NCI-H226 (cell line): ENCODE measurements at regions not wholly inside any gene's neighbourhood (a gene's known extent, or its start where the extent isn't known, plus 50 kb on each side); places are given as distances from the start of the nearest gene placed in this dataset.

Experiments
- DNase-seq: peaks from one replicate; pipeline ENCODE4 v3.0.0-alpha.2; 2015

DNA sequence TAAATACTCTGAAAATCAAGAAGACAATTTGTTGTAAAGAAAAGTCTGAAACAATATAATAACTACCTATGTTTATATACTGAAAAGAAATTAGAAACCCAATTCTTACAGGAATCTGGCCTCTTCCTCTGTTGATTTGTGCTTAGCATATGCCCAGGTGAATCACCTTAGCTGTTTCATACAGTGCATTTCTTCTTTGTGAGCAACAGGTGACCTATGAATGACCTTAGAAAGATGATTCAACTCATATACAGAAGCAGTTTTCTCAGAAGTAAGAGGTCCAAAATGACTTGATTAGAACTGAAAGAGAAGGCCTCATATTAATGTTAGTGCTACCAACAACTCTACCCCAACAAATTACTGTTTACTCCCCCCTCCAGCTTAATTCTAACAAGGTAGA, 419.5 kb upstream of the ID4 start:
- DNase-seq: peak; percentile 86

DNA sequence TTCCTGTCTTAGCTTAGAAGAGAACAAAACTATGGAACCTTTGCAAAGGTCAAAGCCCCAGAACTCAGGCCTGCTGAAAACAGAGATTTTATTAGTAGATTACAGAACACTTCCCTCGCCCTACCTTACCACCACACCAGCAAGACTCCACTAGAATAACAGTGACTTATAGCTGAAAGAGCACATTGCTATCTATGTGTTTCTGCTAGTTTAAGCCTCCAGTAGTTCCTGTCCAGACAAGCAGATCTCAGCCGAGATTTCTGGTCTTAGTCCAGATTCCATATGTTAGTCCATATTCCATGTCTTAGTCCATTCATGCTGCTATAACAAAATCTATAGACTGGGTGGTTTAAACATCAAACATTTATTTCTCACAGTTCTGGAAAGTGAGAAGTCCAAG, 412.3 kb upstream of the ID4 start:
- no peak for DNase-seq

DNA sequence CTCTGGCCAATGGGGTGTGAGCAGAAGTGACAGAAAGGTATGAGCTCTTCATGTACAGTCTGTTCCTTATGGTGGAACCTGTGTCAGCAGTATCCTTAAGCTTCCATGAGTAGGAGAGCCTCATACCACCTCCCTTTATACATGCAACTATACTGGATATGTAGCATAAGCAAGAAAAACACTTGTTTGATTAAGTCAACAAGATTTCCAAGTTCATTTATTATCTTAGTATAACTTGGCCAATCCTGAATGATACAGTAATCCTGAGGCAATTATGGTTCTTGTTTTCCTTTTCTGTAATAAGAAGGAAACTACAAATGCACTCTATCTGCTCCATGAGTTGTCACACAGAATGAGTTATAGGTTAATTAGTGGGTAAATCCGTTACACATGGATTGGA, 409.6 kb upstream of the ID4 start:
- DNase-seq: no peak

DNA sequence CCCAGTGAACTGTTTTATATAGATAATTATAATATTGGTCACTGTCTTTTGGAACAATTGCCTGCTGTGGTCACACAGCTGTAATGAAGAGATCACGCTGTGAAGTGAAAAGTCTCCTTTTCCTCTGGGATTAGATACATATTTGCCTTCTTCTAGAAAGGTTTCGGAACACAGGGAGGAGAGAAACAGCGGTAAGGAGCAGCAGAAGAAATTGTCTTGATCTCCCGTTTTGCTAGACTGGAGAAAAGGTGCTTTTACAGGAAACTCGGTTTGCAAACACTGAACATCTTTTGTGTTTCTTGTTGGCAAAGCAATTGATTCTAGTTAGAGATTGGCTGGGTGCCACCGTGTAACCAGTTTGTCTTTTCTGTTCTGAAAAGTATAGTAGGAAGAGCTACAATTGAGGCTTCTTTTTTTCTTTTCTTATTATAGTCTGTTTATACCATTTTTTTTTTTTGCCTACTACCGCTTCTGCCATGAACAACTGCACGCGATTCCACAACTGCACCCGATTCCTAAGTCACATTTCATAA, 404.1 kb upstream of the ID4 start:
- DNase-seq: no peak

DNA sequence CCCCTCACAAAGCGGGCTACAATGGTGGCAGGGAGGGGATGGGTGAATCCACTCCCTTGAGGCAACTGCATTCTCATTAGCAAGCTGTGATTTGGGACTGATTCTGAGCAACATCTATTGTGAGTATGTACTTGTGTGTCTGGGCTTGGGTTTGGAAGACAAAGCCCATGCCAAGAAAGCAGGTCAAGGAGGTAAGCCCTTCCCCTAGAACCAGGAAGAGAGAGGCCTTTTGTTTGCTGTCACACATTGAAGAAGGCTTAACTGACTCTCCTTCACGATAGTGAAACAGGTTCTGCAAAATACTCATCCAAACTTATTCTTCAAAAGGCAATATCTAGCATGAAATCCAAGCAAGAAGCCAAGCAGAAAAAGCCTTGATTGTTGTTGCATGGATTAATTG, 403.1 kb upstream of the ID4 start:
- DNase-seq: no peak

DNA sequence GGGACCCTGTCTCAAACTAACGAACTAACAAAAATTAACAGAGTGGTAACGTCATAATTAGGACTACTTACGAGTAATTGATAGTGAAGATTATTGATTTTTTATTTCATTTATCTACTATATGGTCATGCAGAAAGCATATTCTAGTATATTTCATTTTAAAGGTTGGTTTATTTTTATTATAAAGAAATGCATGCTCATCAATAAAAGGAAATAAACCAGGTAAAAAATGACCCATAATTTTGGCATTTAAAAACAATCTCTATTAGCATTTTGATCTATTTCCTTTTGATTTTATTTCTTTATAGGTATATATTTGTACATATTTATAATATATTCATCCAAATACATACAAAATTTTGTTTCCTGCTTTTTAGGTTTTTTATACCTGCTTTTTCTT, 401.4 kb upstream of the ID4 start:
- DNase-seq: no peak

DNA sequence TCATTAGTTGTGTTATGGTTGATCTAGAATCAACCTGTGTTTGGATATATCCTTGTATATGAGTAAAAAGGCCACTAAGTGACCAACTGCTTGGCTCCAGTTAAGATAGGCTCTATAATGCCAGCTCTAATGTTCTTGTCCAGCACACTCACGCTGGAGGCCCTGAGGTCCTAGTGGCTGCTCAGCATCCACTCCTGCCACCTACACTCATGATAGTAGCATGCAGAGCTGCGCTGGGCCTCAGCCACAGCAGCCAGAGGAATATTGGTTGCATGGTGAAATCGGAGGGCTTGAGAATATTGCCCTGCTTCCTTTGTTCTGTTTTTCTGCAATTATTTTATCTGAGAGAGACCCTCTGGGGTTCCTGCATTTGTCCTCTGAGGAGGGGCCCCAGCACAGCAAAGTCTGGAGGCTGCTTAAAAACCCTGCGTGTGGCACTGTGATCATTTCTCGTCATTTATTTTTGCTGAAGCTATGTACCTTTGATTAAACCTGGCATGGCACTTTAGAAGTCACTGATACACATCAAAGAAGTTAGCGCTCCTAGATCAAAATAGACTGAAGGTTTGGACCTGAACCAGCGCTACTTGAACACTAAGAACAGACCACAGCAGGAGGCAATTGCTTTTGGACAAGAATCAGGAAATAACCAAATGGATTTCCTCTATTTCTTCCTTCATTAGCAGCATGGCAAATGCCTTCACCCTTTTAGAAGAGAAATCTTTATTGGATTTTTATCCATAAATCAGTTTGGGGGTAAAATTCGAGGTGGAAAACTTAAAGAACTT, 398.4 kb upstream of the ID4 start:
- DNase-seq: no peak

DNA sequence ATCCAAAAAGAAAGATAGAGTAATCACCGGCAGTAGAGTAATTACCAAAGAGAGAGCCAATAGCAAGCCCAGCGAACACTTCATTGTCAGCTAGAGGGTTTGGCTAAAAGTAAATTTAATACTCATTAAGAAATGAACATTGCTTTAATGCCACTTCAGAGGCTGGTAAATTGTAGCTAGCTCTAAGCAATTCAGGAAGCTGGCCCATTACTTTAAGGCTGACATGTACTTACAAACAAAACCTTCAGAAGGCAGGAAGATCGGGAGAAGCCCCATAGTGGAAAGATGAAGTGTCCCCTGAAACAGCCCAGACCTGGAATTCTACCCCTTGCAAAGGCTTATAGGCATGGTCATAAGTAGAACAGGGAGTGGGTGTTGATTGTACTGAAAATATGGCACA, 396.6 kb upstream of the ID4 start:
- DNase-seq: no peak

DNA sequence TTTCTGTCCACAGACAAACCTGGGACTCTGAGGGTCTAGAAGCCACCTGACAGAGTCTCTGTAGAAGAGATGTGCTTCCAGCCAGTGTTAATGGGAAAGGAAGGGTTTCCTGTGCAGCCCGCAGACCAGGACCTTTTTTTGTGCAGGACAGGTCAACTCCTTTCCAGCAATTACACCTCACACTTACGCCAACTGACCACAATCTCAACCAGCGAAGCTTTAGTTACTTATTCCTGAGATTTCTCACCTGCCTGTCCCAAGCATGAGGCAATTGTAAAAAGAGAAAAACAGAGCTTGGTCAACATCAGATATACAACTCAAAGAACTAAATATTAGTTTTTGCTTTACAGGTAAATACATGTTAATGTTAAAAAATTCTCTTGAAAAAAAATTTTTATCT, 393.8 kb upstream of the ID4 start:
- no peak for DNase-seq

DNA sequence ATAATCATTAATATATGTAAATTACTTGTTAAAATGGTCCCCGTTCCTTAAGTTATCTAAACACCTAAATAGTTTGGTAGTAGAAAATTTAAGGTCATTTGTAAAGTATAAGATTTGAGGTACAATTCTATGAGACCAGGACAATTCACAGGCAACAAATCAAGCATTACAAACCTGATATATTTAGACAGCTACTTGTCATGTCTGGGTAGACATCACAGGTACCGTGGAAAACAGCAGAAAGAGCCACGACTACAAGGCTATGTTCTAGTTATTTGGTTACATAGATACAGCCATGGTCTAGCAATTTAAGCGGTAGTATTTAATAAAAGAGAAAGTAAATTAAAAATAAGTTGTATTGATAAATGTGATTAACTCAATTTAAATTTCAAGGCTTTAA, 393.1 kb upstream of the ID4 start:
- DNase-seq: no peak

DNA sequence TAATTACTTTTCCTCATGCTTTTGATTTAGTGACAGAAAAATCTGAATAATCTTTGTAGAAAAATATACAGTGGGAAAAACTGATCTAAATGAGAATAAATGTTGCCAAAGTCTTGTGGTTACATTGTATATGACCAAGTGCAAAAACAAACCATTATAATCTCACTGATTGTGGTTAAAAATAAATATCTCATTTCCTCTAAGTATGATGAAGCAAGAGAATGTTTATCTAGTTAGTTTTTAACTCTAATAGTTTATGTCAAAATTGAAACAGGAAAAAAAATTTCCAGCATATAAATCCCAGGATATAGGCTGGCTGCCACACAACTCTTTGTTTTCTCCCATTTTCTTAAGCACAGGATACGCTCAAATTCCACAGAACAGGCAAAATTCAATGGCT, 392.7 kb upstream of the ID4 start:
- peak; percentile 15 for DNase-seq

DNA sequence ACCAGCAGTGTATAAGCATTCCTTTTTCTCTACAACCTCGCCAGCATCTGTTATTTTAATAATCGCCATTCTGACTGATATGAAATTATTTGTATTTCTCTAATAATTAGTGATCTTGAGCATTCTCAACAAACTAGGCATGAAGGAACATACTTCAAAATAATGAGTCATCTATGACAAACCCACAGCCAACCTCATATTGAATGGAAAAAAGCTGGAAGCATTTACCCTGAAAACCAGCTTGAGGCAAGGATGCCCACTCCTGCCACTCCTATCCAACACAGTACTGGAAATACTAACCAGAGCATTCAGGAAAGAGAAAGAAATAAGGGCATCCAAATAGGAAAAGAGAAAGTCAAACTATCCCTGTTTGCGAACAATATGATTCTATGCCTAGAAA, 390.6 kb upstream of the ID4 start:
- DNase-seq: peak; percentile 20

DNA sequence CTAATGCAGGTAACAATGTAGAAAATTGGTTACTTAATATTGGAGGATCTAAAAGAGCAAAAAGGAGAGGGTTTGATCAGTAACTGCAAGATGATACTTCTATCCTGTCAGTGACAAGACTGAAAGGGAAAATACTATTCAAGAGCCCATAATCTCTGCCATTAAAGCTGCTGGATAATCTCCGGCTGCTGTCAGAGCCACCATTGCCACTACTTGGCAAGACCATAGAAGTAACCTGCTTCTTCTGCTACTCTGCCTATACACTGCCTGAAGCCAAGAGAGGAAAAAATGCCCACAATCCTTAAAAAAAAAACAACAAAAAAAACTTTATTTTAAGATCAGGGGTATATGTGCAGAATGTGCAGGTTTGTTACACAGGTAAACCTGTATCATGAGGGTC, 386.5 kb upstream of the ID4 start:
- DNase-seq: no peak

DNA sequence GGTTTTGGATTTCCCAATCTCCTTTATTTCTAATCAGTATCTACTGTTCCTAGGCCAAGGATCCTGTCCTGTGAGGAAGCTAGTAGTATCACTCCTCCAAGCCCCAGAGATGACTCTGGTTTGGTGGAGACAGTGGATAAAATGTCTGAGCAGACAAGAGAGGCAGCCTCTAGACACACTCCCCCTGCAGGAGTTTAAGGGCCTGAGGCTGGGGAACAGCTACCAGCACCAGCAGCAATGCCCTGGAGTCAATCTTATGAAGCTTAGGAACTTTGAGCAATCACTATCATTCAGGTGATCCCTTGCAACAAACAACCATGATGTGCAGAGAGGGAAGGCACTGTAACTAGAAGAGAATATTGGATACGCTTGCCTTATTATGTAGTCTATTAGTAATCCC, 384.7 kb upstream of the ID4 start:
- DNase-seq: peak; percentile 16

DNA sequence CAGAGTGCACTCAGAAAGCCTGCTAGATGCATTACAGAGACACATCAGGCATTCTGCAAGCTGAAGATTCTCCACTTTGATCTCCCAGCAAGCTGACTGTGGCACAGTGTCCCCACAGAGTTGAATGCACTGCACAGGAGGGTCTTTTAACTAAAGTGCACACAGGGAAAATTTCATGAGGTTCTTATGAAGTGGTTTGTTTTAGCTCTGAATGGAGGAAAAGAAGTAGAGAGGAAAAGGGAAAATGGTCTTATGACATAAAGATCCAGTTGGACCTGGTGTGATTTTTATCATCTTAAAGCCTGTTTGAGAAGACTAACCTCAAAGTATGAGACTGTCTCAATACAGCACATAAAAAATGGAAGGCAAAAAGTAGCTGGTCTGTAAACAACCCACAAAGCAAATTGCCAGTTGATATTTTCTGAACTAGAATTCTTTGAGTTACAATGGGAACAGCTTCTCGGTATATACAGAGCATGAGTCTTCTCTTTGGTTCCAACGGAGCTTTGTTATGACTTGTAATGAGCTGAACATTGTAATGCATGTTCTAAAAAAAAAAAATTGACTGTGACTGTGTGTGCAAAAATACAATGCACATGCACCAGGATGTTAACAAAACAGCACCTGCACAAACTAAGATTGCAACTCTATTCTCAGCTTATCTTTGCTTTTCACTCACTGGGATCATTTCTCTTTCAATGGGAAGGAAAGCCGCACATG, 383.0 kb upstream of the ID4 start:
- no peak for DNase-seq

DNA sequence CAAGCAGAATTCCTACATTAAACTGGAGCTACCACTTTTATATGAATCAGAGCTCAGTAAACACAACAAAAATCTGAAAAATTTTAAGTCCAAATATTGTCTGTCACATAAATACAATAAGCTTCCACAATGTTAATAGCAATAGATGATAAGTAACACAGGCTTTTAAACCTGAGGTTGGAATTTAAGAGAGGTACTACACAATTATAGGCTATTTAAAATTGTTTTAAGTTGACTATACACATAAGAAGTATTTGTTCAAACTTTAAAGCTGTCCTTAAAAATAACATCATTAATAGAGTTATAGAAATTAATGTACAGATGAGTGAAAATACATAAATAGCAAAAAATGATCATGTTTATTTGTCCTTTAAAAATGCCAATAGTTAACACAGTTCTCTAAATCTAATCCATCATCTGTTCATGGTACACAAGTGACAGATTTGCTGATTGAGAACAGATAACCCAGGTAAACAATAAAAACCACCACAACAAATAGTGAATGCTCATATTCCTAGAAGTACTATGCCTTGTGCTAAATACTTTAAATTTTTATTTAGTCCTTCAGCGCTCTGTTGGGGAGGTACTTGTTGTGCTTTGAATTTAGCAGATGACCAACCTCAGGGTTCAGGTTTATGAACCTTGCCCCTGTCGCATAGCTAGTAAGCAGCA, 382.3 kb upstream of the ID4 start:
- DNase-seq: no peak

DNA sequence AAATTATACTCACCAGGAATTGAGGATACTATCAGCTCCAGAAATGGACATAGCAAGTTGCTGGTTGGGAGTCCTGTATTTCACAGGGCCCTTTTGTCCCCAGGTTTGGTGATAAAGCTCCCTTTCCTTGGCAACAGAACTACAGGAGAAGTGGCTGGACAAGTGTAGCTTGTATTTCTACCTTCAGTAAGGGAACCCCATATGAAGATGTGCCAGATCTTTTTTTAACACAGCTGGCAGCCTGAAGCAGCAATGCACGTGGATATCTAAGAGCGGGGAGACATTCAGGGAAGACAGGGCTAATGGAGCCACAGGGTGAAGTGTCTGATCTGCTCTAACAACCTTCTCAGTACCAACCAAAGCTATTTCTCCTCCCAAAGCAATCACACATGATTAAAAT, 373.9 kb upstream of the ID4 start:
- DNase-seq: no peak

DNA sequence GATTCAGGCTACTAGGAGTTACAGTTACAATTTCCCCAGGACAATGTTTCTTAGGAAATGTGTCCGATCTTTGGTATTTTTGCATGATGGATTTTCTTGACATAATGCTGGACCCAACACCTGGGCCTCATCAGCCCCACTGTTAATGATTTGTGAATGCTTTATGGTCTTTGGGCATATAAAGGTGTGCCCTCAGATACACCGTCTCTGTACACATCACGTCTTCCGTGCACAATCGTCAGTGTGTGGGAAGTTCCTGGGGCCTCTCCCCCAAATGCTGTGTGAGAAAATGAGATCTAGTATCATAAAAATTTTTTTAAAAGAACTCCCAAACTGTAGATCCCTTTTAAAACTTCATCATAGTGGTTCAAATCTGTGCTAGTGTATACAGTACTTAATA, 373.2 kb upstream of the ID4 start:
- DNase-seq: no peak

DNA sequence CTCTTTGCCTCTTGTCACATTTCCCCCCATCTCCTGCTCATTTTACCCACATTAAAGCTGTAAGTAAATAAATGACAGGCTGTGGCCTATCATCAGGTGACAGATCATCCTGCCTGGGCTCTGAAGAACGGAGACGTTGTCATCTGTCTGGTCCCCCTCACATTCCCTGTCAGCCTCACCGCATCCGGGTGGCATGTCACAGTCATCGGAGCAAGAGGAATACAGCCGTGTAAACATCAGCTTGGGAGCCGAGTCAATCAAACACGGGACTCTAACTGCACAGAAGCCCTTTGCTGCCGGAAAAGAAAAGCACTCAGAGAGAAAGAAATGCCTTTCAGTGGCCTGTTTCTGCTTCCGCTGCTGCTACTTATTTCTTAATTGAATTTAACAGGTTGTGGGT, 371.9 kb upstream of the ID4 start:
- no peak for DNase-seq

DNA sequence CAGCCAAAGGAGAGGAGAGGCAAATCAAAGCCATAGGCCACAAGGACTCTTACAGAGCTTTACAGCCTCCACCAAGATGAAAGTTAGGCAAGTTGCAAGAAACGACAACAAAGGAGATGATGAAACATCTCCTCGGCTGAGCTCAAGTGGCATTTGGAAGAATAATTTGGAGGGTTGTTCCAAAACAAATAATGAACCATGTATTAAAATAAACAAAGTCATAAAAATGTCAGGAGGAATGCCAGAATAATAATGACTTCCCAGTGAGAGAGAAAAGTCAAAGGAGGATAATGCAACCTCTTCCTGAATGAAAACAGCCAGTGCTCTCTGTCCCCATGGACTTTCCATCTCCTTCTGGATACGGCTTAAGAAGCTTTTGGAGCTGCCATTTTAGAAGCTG, 371.4 kb upstream of the ID4 start:
- DNase-seq: no peak

DNA sequence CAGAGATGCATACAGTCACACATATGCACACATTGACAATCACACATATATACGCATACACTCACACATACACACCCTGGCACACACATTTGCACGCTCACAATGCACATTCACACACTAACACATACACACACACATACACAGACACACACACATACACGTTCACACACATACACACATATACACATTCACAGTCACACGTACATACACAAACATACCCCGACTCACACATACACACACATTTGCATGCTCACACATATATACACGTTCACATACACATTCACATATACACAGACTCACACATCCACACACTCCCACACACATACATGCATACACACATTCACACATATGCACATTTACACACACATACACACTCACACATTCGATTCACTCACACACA, 366.8 kb upstream of the ID4 start:
- DNase-seq: no peak

DNA sequence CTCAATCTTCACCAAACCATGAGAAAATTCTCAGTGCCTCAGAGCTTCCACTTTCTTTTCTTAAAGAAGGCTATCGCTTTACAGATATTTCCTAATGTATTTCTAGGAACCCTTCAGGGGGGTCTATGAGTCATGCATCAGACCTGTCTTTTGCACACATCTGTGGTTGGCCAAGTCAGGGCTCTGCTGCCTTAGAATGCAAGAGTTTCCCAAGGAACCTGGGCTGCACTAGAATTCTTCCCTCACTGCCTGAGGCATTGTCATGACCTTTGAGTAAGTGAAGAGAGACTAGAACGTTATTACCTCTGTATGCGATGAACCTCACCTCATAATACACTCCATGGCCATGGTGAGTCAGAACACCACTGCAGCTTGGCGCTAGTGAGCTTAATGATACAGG, 365.0 kb upstream of the ID4 start:
- peak; percentile 100 for DNase-seq

DNA sequence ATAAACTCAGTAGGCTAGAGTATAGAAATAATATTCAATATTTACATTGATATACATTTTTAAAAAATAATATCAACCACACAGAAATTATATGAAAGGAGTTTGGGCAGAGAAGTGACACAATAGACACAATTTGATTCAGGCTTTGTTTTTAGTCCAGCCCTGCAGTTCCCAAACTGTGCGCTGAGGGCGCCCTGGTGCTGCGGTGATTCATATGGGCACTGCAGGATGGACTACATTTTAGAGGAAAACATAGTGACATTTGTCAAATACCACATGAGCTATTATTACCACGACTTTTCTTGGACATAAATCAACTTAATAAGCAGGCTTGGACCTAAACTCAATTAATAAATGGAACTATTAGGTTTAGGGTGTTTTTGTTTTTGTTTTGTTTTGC, 364.3 kb upstream of the ID4 start:
- DNase-seq: peak; percentile 39

DNA sequence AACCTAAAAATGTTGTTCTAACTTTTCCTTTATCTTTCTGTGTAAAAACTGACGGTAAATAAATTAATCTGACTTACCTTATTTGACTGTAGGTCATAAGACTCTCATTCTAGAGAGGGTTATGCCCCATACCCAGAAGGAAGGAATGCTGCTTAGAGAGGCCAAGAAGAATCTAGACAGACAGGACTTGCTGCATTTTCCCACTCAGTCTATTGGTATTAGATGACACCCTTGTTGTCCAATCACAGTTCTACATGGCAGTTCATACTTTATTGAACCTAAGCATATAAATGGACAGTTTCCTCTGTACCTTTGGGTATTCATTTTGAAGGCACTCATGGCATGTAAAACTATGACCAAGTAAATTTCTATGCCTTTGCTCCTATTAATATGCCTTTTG, 359.6 kb upstream of the ID4 start:
- DNase-seq: no peak
